Loucy (cell line): ENCODE measurements at regions not wholly inside any gene's neighbourhood (a gene's known extent, or its start where the extent isn't known, plus 50 kb on each side); places are given as distances from the start of the nearest gene placed in this dataset.

Source experiments
- H2AFZ ChIP-seq: fragments of 200-600 bp; sonication (generic); 2 replicates; pipeline ENCODE4 v1.6.0; 2016; ENCODE audit warnings: antibody characterized with exemption, mild to moderate bottlenecking, low read length, moderate library complexity
- H3F3A ChIP-seq: fragments of 200-600 bp; 2 replicates; pipeline ENCODE4 v1.6.0; 2016; ENCODE audit warnings: antibody characterized with exemption, low read depth, mild to moderate bottlenecking
- H3K27me3 ChIP-seq: fragments of 200-600 bp; sonication (generic); 2 replicates; pipeline ENCODE4 v1.6.1; 2014; ENCODE audit warnings: low read length, mild to moderate bottlenecking; ENCODE audit not compliant: insufficient read depth, poor library complexity, severe bottlenecking
- H3K36me3 ChIP-seq: fragments of 200-600 bp; sonication (generic); 2 replicates; pipeline ENCODE4 v1.6.1; 2016; ENCODE audit warnings: low read length; ENCODE audit not compliant: insufficient read depth
- H3K4me1 ChIP-seq: fragments of 200-600 bp; sonication (generic); 2 replicates; pipeline ENCODE4 v1.5.1; 2014; ENCODE audit warnings: low read length, mild to moderate bottlenecking; ENCODE audit not compliant: insufficient read depth, poor library complexity, severe bottlenecking
- H3K4me2 ChIP-seq: fragments of 200-600 bp; sonication (generic); 2 replicates; pipeline ENCODE4 v1.6.0; 2014; ENCODE audit warnings: antibody characterized with exemption, low read length, low read depth, mild to moderate bottlenecking; ENCODE audit not compliant: poor library complexity, severe bottlenecking
- H3K4me3 ChIP-seq: fragments of 200-600 bp; sonication (generic); 2 replicates; pipeline ENCODE4 v1.5.1; 2014; ENCODE audit warnings: low read length, mild to moderate bottlenecking, mixed read lengths; ENCODE audit not compliant: poor library complexity, severe bottlenecking
- H3K79me2 ChIP-seq: fragments of 200-600 bp; sonication (generic); 2 replicates; pipeline ENCODE4 v1.6.1; 2014; ENCODE audit warnings: low read length; ENCODE audit not compliant: insufficient read depth
- H3K9ac ChIP-seq: fragments of 200-600 bp; sonication (generic); 2 replicates; pipeline ENCODE4 v1.6.0; 2014; ENCODE audit warnings: mild to moderate bottlenecking, low read depth, low read length, moderate library complexity; ENCODE audit not compliant: poor library complexity, severe bottlenecking
- H3K9me2 ChIP-seq: fragments of 200-600 bp; sonication (generic); replicated peaks from 2 replicates; pipeline ENCODE4 v1.6.1; 2016; ENCODE audit warnings: low read depth, low read length, mixed read lengths
- H3K9me3 ChIP-seq: fragments of 200-600 bp; sonication (generic); 2 replicates; pipeline ENCODE4 v1.6.1; 2014; ENCODE audit warnings: mild to moderate bottlenecking, antibody characterized with exemption, low read length, low read depth; ENCODE audit not compliant: insufficient read depth
- H4K20me1 ChIP-seq: fragments of 200-600 bp; sonication (generic); 2 replicates; pipeline ENCODE4 v1.6.0; 2014; ENCODE audit warnings: antibody characterized with exemption, low read length, mild to moderate bottlenecking; ENCODE audit not compliant: insufficient read depth, poor library complexity, severe bottlenecking
- CTCF ChIP-seq: fragments of 200-600 bp; sonication (generic); conservative IDR thresholded peaks from 2 replicates; pipeline ENCODE4 v1.5.1; 2014; ENCODE audit warnings: mild to moderate bottlenecking, antibody characterized with exemption, low read length
- EZH2phosphoT487 ChIP-seq: fragments of 200-600 bp; IDR thresholded peaks from 2 replicates; pipeline ENCODE4 v1.6.1; 2018; ENCODE audit warnings: antibody characterized with exemption, mild to moderate bottlenecking, moderate library complexity, borderline replicate concordance

GRCh38 chr13:89281331-89281730, 1610.2 kb downstream of the SLITRK5 start:
- H3K9me2 ChIP-seq = no peaks in the 10 kb centered on the region
- no peak overlapping the region for H3K9ac ChIP-seq
- TF ChIP-seq EZH2phosphoT487 = no peak
- no peak for TF ChIP-seq CTCF
- H4K20me1 ChIP-seq = no peaks in the 10 kb centered on the region
- no peak overlapping the region for H3K4me3 ChIP-seq
- H3F3A ChIP-seq = no peaks in the 10 kb centered on the region
- no peak overlapping the region for H3K4me2 ChIP-seq
- no peaks in the 10 kb centered on the region for H3K9me3 ChIP-seq
- no peaks in the 10 kb centered on the region for H3K4me1 ChIP-seq
- H3K36me3 ChIP-seq = no peaks in the 10 kb centered on the region
- H2AFZ ChIP-seq = no peak overlapping the region
- no peaks in the 10 kb centered on the region for H3K79me2 ChIP-seq
- no peaks in the 10 kb centered on the region for H3K27me3 ChIP-seq

- no peaks in the 10 kb centered on the region for H4K20me1 ChIP-seq
- H3K79me2 ChIP-seq = no peaks in the 10 kb centered on the region
- no peaks in the 10 kb centered on the region for H3K9me2 ChIP-seq
- H3K4me1 ChIP-seq = no peaks in the 10 kb centered on the region
- no peaks in the 10 kb centered on the region for H3K9me3 ChIP-seq
- H3K4me3 ChIP-seq = no peak overlapping the region
- no peaks in the 10 kb centered on the region for H3K36me3 ChIP-seq
- no peaks in the 10 kb centered on the region for H3F3A ChIP-seq
- no peaks in the 10 kb centered on the region for H3K27me3 ChIP-seq
- H3K9ac ChIP-seq = no peak overlapping the region
- H3K4me2 ChIP-seq = no peak overlapping the region
- H2AFZ ChIP-seq = no peak overlapping the region
- TF ChIP-seq CTCF (no peak), EZH2phosphoT487 (no peak)
These were observed 1611.1 kb downstream of the SLITRK5 start for GRCh38 chr13:89282241-89282640.

GRCh38 chr13:89287381-89287780, 1616.2 kb downstream of the SLITRK5 start:
- Histone ChIP-seq H3K4me3 (no peak overlapping the region), H3K4me1 (no peaks in the 10 kb centered on the region), H3K27me3 (no peaks in the 10 kb centered on the region), H3K79me2 (no peaks in the 10 kb centered on the region), H4K20me1 (no peaks in the 10 kb centered on the region), H3K36me3 (no peaks in the 10 kb centered on the region), H3K9me3 (no peaks in the 10 kb centered on the region), H3K9me2 (no peaks in the 10 kb centered on the region), H2AFZ (no peak overlapping the region), H3K4me2 (no peak overlapping the region), H3F3A (no peaks in the 10 kb centered on the region), H3K9ac (no peak overlapping the region)
- TF ChIP-seq CTCF = no peak
- TF ChIP-seq EZH2phosphoT487 = no peak
